ENCODE measurements at regions not wholly inside any gene's neighbourhood (a gene's known extent, or its start where the extent isn't known, plus 50 kb on each side); places are given as distances from the start of the nearest gene placed in this dataset.
A peak's percentile ranks its signal among the peaks of the same experiment; 100 is the strongest.

GRCh38 chr5:106189121-106189809 lies 1481.5 kb downstream of the EFNA5 start:
- ATAC-seq: no peak

GRCh38 chr5:106185661-106186081 lies 1485.1 kb downstream of the EFNA5 start:
- no peak for ATAC-seq

GRCh38 chr5:106174903-106175302 lies 1495.8 kb downstream of the EFNA5 start:
- ATAC-seq: no peak

GRCh38 chr5:106172681-106173532 lies 1497.8 kb downstream of the EFNA5 start:
- ATAC-seq: no peak

GRCh38 chr5:106171708-106172107 lies 1499.0 kb downstream of the EFNA5 start:
- ATAC-seq: no peak

GRCh38 chr5:106171132-106171531 lies 1499.6 kb downstream of the EFNA5 start:
- ATAC-seq: peak; percentile 78

- no peak for ATAC-seq
These were observed 1503.0 kb downstream of the EFNA5 start for GRCh38 chr5:106167766-106168165.

GRCh38 chr5:106163233-106163632 lies 1507.5 kb downstream of the EFNA5 start:
- no peak for ATAC-seq

- no peak for ATAC-seq
These were observed 1511.1 kb downstream of the EFNA5 start for GRCh38 chr5:106159616-106160015.

GRCh38 chr5:106154280-106154716 lies 1516.4 kb downstream of the EFNA5 start:
- ATAC-seq: no peak

- ATAC-seq: no peak
These were observed 1518.2 kb downstream of the EFNA5 start for GRCh38 chr5:106152569-106152968.

GRCh38 chr5:106142116-106142515 lies 1528.6 kb downstream of the EFNA5 start:
- ATAC-seq: no peak

- ATAC-seq: no peak
These were observed 1530.6 kb downstream of the EFNA5 start for GRCh38 chr5:106140101-106140500.

GRCh38 chr5:106136061-106136460 lies 1534.7 kb downstream of the EFNA5 start:
- ATAC-seq: no peak

- ATAC-seq: no peak
These were observed 1535.3 kb downstream of the EFNA5 start for GRCh38 chr5:106135473-106135872.

- no peak for ATAC-seq
These were observed 1536.2 kb downstream of the EFNA5 start for GRCh38 chr5:106134549-106134948.

GRCh38 chr5:106127985-106128384 lies 1542.8 kb downstream of the EFNA5 start:
- ATAC-seq: no peak

- ATAC-seq: no peak
These were observed 1543.4 kb downstream of the EFNA5 start for GRCh38 chr5:106127341-106127781.

- ATAC-seq: peak; percentile 41
These were observed 1548.6 kb downstream of the EFNA5 start for GRCh38 chr5:106121972-106122605.

- ATAC-seq: no peak
These were observed 1554.1 kb downstream of the EFNA5 start for GRCh38 chr5:106116682-106117081.

- no peak for ATAC-seq
These were observed 1556.8 kb downstream of the EFNA5 start for GRCh38 chr5:106113922-106114321.

- ATAC-seq: no peak
These were observed 1564.4 kb downstream of the EFNA5 start for GRCh38 chr5:106106384-106106783.

- no peak for ATAC-seq
These were observed 1573.4 kb downstream of the EFNA5 start for GRCh38 chr5:106097340-106097739.
